ENCODE measurements at regions not wholly inside any gene's neighbourhood (a gene's known extent, or its start where the extent isn't known, plus 50 kb on each side); places are given as distances from the start of the nearest gene placed in this dataset.
"Not testable (repeated sequence)": the region's sequence is repeated elsewhere in the genome, so short reads cannot be mapped to it uniquely, and the experiment has no call there.

- DNase-seq: no peak
These were observed 79.3 kb upstream of the ATP8B1 start for GRCh38 chr18:57882465-57882864.

- peak in 46 of 51 donors; percentile 2 to 74 (median 38) for DNase-seq
These were observed 78.8 kb upstream of the ATP8B1 start for GRCh38 chr18:57881818-57882413.

- DNase-seq: not testable (repeated sequence)
These were observed 76.8 kb upstream of the ATP8B1 start for GRCh38 chr18:57879924-57880323.

- DNase-seq: no peak
These were observed 66.1 kb upstream of the ATP8B1 start for GRCh38 chr18:57869221-57869620.

GRCh38 chr18:57866355-57866754, 63.2 kb upstream of the ATP8B1 start:
- DNase-seq: no peak

GRCh38 chr18:57864615-57865121, 61.6 kb upstream of the ATP8B1 start:
- no peak for DNase-seq

GRCh38 chr18:57863706-57864105, 60.6 kb upstream of the ATP8B1 start:
- DNase-seq: no peak

GRCh38 chr18:57859314-57859713, 56.2 kb upstream of the ATP8B1 start:
- no peak for DNase-seq

GRCh38 chr18:57856557-57857280, 53.6 kb upstream of the ATP8B1 start:
- no peak for DNase-seq

- DNase-seq: no peak
These were observed 53.0 kb upstream of the ATP8B1 start for GRCh38 chr18:57856128-57856527.

- no peak for DNase-seq
These were observed 52.4 kb upstream of the ATP8B1 start for GRCh38 chr18:57855551-57855950.

- no peak for DNase-seq
These were observed 51.6 kb upstream of the ATP8B1 start for GRCh38 chr18:57854726-57855125.

GRCh38 chr18:57853864-57854263, 50.7 kb upstream of the ATP8B1 start:
- no peak for DNase-seq

GRCh38 chr18:57853133-57853532, 50.0 kb upstream of the ATP8B1 start:
- no peak for DNase-seq
